HG02759 (cell line): ENCODE measurements at regions not wholly inside any gene's neighbourhood (a gene's known extent, or its start where the extent isn't known, plus 50 kb on each side); places are given as distances from the start of the nearest gene placed in this dataset.
"Not testable (repeated sequence)": the region's sequence is repeated elsewhere in the genome, so short reads cannot be mapped to it uniquely, and the experiment has no call there.

Source experiments
- ATAC-seq: cut with Tn5 transposase; IDR thresholded peaks from one replicate; pipeline ENCODE4 v1.9.1; 2021; ENCODE audit warnings: mild to moderate bottlenecking, moderate library complexity; ENCODE audit not compliant: unreplicated experiment

DNA sequence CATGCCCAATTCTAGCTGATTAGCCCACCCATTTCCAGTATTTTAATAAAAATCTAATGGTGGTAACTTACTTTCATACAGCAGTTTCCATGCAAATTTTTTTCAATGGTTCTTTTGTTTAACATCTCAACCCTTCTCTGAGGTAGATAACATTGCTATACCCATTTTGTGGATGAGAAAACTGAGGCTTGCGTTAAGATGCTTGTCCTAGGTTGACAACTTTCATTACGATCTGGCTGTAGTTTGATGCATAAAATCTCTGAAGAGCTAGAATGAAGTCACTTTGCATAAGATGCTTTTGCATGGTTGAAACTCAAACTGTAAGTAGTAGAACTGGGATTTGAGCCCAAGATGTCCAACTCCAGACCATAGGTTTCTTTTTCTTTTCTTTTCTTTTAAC, 309.5 kb upstream of the PODXL start:
- no peak for ATAC-seq

DNA sequence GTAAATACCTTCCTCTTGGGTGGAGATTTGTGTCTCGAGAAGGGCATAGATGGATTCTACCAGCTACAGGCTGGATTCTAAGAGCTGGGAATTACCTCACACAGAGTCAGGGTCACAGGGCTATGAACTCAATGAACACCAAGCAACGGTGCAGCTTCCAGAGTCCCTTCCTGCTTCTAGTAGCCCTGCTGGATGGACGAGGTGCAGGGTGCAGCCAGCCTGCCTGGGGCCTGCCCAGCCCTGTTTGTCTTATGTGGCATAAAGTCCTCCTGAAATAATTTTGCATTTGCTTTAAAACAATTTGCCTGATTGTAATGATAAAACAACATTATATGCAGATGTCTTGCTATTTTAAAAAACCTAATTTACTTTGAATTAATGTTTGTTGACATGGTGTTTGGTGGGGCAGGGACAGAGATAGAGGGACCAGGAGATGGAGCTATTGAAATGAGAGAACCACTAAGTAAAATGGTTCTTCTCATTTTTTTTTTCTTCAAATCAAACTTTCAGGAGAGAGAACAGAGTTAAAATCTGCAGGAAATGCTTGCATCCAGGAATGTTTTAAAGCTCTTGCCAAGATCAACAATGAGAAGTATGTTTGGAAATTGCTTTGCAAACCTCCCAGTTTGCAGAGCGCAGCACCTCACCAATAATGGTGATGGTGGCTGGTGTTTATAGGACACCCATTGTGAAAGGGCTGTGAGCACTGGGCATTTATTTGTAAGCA, 305.4 kb upstream of the PODXL start:
- no peak for ATAC-seq

DNA sequence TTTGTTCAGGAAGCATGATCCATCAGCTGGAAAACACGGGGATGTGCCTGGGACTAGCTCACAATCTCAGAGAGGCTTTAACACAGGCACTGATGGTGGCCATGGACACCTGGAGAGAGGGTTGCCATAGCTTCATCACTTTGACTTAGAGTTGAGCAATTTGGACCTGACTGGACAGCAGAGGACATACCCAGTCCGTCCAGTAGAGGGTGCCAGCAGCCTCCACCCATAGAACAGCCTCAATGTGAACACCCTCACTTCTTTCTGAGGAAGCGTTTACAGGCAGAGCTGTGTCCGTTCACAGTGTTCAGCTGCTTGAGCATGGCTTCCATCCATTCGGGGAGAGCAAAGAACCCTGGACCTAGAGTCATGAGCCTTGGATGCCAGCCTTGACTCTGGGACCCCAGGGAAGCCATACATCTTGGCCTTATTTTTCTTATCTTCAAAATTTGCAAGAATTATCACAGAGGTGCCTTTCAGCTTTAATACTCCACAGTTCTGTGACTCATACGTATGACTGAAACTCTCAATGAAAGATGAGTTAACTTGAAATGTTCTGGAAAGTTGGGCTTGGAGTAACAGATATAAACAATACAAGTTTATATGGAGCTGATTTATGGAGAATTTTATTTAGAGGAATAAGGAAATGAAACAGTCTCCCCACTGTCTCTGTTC, 302.9 kb upstream of the PODXL start:
- ATAC-seq = peak; percentile 73

DNA sequence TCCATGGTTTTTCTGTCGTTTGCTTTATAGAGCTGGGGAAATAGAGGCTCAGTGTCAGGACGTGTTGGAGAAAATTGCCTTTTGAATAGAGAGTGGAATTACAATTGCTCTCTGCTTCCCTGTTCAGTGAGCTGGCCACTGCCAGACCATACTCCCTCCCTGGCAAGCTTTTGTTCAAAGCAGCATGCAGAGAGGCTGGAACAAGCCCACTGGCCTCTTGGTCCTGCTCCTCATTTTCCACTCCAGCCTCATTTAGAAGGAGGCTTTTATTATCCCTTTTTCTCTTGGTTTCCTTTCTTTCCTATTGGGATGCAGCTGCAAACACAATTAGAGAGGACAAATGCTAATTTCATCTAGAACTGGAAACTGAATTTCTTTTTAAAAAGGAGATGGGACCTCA, 302.2 kb upstream of the PODXL start:
- ATAC-seq = no peak

DNA sequence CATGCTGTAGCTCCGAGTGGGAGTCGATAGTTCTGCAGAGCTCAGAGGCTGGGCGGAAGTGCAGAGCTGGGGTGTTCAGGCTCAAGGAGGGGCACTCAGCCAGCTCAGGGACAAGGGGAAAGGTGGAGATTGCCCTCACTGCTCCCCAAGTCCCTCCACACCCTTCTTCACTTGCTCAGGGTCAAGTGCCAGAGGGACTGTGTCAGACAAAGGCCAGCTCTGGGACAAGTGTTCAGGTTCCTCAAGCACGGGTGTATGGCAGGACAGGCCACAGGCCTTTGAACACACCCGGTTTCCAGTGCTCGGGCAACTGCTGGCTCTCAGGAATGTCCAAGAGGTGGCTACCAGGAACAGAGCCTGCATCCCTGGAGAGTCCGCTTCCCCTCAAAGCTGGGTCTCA, 293.0 kb upstream of the PODXL start:
- ATAC-seq = no peak

DNA sequence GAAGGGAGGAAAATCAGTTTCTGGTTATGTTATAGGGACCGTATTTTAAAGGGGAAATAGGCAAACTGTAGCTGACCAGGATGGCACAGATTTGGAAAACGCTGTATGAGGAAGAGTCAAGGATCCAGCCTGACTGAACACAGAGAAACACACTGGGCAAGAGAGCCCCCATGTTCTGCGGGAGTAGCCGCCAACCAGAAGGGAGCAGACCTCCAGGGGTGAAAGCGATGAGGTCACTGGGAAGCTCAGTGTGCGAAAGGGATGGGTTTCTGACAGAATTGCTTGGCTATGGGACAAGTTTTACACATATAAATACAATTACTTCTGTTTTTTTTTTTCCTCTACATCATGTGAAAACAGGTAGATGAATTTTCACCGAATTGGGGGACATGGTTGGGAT, 291.6 kb upstream of the PODXL start:
- ATAC-seq = no peak

DNA sequence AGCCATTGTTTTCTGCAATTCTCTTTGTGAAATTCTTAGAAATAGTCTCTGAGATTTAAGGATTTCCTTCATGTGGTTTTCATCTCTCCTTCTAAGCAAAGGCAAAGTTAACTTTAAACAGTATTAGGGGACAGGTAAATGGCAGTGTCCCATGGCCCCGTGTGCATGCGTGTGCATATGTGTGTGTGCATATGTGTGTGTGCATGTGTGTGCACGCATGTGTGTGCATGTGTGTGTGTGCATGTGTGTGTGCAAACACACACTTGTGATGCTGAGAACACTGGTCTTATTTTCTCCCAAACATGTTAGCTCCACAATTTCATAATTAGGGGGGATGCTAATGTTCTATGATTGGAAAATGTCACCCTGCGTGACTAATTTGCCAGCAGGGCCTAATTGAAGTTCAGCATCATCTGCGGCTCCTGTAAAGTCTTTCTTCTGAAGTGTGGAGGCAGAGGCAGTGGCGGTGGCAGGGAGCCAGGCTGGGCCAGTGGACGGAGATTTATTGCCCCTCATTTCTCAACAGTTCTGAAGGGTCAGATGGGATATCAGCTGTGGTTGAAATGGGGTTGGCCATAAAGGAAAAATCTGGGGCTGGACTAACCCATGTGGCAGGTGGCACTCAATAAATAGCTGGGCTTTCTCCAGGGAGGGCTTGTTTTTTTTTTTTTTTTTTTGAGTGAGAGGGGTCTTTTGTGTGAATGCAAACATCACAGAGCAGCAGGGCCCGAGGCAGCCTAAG, 289.3 kb upstream of the PODXL start:
- ATAC-seq = no peak

DNA sequence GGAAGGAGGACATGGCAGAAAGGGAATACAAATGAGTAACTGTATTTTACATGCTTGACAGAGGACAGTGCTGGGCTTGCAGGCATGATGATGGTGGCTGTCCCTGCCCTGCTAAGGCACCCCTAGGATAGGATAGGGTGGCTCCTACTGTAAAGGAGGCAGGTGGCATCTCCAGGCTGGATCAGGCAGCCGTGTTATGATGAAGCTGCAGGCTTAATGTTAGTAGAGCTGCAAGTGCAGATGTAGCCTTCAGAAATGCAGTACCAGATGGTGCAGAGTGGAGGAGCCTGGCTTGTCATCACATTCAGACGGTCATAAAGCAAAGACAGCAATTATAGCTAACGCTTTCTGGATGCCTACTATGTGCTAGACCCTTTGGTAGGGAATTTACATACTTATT, 287.9 kb upstream of the PODXL start:
- no peak for ATAC-seq

DNA sequence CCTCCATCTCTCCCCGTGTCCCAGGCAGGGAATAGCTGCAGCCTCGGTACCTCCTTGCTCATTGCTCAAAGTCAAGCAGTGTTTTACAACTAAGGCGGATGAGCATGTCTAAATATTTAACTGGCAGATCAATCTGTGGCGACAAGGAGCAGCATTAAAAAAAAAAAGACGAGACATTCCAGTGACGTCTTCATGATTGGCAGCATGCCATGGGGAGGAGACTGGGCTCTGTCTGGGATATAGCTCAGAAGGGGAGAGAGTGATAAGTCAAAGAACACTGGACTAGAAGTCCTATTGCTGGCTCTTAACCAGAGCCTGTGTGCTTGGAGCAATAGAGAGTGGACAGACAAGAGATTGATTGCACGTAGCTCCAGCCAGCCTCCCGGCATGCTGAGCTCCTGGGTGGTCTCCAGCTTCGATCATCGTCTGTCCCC, 287.5 kb upstream of the PODXL start:
- no peak for ATAC-seq

DNA sequence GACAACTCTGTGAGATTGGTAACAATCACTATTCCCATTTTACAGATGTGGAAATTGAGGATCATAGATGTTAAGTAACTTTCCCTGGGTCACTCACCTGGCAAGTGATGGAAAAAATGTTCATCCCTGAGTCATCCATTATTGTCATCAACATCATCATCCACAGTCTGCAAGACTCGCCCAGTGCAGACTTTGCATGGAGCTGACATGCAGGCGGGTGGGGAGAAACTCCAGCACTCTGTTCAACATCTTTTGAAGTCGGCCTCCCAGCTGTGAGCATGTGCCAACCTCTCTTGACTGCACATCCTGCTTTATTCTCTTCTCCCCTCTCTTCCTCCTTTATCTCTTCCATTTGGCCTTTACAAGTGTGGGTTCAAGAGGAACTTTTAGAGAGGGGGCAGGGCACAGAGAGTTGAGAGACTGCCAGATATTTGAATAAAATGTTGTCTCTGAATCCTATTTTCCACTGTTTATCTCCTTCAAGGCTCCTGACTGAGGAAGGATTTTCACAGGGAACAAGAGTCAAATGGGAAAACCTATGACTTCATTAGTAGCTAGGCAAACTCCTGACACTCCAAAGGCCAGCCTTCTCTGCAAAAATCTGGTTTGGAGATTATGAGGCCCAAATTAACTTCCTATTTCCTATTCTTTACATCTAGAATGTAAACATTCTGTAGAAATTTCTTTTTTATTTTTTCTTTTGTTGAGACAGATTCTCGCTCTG, 283.7 kb upstream of the PODXL start:
- ATAC-seq = no peak

DNA sequence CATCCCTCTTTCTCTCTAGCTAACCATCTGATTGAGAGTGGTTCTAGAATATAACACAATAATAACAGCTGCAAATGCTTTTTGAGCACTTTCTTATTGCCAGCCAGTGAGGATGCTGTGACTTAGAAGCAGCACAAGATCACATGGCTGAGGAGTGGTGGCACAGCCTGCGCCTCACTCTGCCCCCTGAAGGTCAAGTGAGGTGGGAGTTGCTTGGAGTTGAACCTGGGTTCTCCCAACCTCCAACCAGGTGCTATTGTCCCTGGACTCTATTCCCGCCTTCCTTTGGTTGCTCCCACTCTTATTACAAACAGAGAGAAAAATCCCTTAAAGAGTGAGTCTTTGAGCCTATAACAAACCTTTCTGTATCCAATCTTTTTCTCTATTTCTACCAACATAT, 280.3 kb upstream of the PODXL start:
- ATAC-seq = no peak

DNA sequence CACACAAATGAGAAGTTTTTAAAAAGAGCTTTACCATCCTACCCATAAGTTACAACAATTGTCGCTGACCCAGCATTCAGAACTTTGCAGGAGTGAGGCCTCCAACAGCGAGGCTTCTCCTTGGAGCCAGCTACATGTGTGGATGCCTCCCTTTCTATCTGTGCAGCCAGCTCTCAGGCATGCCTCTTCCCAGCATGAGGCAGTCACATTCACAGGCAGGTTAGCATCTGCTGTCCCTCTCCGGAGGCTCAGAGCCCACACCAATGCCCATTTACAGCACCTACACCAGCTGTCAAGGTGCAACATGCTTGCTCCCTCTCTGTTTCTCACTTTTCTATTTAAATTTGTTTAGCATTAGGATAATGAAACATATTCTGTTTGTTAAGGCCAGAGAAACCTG, 278.7 kb upstream of the PODXL start:
- ATAC-seq = no peak

DNA sequence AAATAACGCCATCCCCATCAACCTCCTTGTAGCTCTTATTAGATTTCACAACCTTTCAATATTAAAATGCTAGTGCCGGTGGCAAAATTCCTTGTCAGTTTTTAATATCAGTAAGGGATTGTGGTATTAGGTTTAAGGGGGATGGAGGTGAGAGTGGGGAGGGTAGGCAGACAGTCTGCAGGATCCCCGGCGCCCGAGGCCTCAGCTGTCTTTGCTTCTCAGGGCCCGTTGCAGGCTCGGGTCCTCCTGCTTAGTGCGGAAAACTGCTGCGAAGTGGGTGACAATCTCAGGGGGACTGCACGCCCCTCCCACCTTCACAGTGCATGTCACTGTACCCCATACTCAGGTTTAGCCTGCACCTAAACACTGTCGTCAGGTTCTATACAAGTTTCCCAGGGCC, 274.3 kb upstream of the PODXL start:
- ATAC-seq = no peak

DNA sequence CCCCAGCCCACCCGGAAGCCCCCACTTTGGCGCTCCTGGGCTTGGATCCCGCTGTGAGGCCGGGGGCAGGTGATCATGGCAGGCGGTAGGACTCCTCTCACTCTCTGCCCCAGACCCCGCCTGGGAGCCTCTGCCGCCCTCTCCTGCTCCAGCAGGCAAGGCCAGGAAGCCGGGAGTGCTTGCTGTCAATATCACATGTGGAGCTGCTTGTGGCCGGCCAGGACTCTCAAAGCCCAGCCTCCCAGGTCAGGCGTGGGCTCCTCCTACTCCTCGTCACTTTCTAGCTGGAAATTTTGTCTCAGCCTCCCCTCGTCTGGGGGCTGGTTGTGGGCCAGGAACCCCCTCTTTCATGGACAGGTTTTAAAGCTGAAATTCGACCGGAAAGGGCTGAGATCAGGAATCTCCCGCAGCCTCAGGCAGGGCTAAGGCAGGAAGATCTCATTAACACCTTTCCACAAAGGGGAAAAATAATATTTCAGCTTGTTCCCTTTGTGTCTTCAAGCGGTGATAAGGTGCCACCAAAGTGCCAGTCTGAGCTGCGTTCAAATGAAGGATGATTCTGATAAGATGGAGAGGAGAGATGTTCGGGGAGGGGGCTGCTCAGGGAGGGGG, 273.6 kb upstream of the PODXL start:
- ATAC-seq = no peak

DNA sequence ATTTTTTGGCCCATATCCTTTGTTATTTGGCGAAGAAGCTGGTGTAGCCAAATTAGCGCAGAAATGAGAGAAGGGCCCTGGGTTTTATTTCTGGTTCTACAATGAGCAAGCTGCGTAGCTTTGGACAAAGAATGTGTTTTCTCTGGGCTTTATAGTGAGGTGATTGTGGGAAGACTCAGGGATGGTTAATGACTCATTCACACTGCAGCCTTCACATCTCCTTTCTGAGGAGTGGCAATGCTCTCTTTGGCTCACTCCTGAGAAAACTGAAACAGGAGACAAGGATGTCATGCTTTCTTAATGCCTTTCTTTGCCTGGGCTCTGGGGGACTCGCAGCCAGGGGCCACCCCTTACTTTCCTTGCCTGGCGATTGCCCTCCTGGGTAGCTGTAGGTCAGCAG, 271.0 kb upstream of the PODXL start:
- ATAC-seq = no peak

DNA sequence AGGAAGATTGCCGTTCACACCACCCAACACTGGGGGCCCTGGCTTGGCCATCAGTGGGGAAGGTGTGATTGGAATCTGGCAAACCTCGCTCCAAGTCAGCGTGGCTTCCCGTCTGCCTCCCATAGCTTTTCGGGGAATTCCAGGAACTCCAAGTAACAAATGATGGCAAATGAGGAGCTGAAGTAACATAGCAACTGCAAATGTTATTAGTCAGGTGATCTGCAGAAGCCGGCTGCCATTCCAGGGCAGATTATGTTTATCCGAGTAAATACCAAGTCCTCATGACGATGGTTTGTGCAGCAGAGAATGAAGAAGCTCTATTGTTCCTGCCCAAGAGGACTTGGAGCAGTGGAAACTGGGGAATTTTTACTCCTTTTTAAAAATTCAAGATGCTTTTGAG, 270.5 kb upstream of the PODXL start:
- no peak for ATAC-seq

DNA sequence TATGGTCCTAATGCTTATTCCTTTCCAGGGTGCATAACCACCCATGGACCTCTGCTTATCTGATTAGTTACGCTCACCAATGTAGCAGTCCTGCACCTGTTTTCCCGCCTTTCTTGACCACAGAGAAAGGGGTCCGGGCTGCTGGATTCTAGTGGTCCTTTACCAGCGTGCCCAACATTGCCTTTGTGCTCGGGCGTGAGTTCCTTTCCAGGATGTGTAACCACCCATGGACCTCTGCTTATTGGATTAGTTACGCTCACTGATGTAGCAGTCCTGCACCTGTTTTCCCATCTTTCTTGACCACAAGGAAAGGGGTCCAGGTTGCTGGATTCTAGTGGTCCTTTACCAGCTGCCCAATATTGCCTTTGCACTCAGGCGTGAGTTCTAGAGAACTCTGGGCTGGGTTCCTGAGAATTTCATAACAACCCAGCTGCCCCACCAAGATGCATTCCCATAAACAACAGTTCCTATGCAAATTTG, 267.6 kb upstream of the PODXL start:
- ATAC-seq = not testable (repeated sequence)

DNA sequence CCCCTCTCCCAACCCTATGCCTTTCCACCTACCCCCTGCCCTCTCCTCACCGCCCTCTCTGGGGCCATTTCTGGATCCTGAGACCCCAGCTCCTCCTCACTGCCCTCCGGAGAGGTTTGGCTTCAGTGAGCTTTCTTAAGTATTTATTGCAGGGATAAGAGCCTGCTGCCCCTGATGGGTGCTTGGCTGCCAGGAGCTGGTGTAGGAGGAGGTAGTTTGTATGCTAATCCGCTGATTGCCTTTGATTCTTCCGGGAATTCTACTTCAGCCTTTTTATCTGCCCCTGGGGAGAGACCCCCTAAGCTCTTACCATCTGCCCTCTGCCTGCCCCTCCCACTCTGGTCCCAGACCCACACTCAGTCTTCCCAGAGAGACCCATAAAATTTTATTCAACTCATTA, 263.5 kb upstream of the PODXL start:
- no peak for ATAC-seq

DNA sequence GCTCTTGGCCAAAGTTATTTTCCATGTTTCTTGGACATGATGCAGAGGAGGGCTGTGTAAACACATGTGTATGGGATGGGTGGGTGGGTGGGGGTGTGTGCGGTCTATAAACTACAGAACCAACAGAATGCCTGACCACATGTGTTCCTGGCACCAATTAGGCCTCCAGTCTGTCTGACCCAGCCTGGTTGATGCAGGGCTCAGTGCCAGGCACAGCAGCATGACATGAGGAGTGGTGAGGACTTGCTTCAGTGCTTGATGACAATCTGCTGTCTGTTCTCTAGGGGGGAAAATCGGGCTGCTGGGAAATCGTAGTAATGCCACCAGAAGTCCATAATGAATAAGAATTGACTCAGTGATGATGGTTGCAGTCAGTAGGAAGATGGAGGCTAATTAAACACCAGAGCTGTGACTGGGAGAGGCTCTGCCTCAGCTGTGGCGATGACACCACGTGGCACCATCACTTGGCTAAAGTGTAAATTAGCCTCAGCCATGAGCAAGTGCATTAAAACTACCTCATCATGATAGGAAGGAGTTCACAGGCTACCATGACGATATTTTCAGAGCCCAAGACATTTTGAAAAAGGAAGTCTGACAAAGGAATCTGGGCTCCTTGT, 260.1 kb upstream of the PODXL start:
- ATAC-seq = no peak

DNA sequence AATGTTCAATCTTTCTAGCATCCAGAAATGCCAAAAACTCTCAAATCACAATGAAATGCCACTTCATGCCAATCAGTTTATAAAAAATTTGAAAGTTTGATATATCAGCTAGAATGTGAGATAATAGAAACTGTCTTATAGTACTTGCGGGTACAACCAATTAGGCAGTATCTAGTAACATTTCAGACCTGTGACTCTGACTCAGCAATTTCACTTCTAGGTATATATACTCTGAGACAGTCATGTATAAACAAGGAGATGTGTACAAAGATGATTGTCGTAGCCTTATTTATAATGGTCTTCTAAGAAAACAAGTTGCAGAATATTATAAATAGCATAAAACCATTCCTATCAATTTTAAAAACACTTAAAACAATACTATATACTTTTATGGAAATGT, 252.3 kb upstream of the PODXL start:
- no peak for ATAC-seq
